ENCODE measurements at regions not wholly inside any gene's neighbourhood (a gene's known extent, or its start where the extent isn't known, plus 50 kb on each side); places are given as distances from the start of the nearest gene placed in this dataset.

GRCh38 chr16:86945166-86945900 is 367.0 kb downstream of the FOXL1 start (continued):
- TF ChIP-seq HMGXB4 (CRISPR knock-in tag; IDR thresholded peaks at IDR 0.05): no peak
- TF ChIP-seq ERG (CRISPR knock-in tag; IDR thresholded peaks at IDR 0.05): no peak
- TF ChIP-seq E2F1 (CRISPR knock-in tag; IDR thresholded peaks at IDR 0.05): no peak

- ChIA-PET CTCF (interaction anchor here (0.9 to 1.2 kb wide), 2 partner anchors 19 to 72 kb away, joined by 4 read pairs; no protein-coding TSS in a partner anchor), POLR2A (no interaction called here)
- H3K4me1 Mint-ChIP-seq: peaks cover 13% of the 10 kb centered on the region
- H3K27ac Mint-ChIP-seq: no peak overlapping the region
- no peaks in the 10 kb centered on the region for H3K9me3 Mint-ChIP-seq
- H3K4me3 Mint-ChIP-seq: no peak overlapping the region
- H3K27me3 Mint-ChIP-seq (ENCODE audit: low read depth): no peaks in the 10 kb centered on the region
- no peaks in the 10 kb centered on the region for H3K36me3 Mint-ChIP-seq
- ATAC-seq (peak; percentile 80), DNase-seq (ENCODE audit: low spot score) (peak; percentile 28)
- TF ChIP-seq MAX (CRISPR knock-in tag; IDR thresholded peaks at IDR 0.05) (no peak), SMAD4 (CRISPR knock-in tag; IDR thresholded peaks at IDR 0.05) (no peak), ATF1 (CRISPR knock-in tag; IDR thresholded peaks at IDR 0.05) (no peak), SP1 (CRISPR knock-in tag; conservative IDR thresholded peaks at IDR 0.05) (no peak), STAT6 (CRISPR knock-in tag; conservative IDR thresholded peaks at IDR 0.05; ENCODE audit: low read depth) (no peak), NR3C1 (CRISPR knock-in tag; conservative IDR thresholded peaks at IDR 0.05; ENCODE audit: low read depth) (no peak), PREB (CRISPR knock-in tag; IDR thresholded peaks at IDR 0.05; ENCODE audit: borderline replicate concordance) (no peak), GTF2I (CRISPR knock-in tag; conservative IDR thresholded peaks at IDR 0.05) (no peak), ZNF121 (CRISPR knock-in tag; IDR thresholded peaks at IDR 0.05) (no peak), PRRX2 (CRISPR knock-in tag; IDR thresholded peaks at IDR 0.05) (no peak), CREB1 (CRISPR knock-in tag; IDR thresholded peaks at IDR 0.05) (no peak), IRF1 (CRISPR knock-in tag; IDR thresholded peaks at IDR 0.05) (no peak), ZNF281 (CRISPR knock-in tag; IDR thresholded peaks at IDR 0.05) (no peak), NFYB (CRISPR knock-in tag; conservative IDR thresholded peaks at IDR 0.05; ENCODE audit: low read depth) (no peak), ELF4 (CRISPR knock-in tag; IDR thresholded peaks at IDR 0.05; ENCODE audit: low read depth) (no peak)
These were observed 368.0 kb downstream of the FOXL1 start for GRCh38 chr16:86946396-86946795.
